Left cardiac atrium (tissue), 4 donors: ENCODE measurements at regions not wholly inside any gene's neighbourhood (a gene's known extent, or its start where the extent isn't known, plus 50 kb on each side); places are given as distances from the start of the nearest gene placed in this dataset.
"Not testable (repeated sequence)": the region's sequence is repeated elsewhere in the genome, so short reads cannot be mapped to it uniquely, and the experiment has no call there.

Source experiments
- ATAC-seq, 2 donors: fragments of 200-7000 bp; cut with Tn5 transposase; one replicate each; pipeline ENCODE4 v1.9.1; 2020; ENCODE audit warnings: mild to moderate bottlenecking in 2 of 2, moderate library complexity in 2 of 2
- DNase-seq: peaks from one replicate; pipeline ENCODE4 v3.0.0-alpha.2; 2020
- intact Hi-C, 2 donors: fragments of 100-400 bp; cut with DNase I; formaldehyde crosslinking; loops; one replicate each; pipeline versions ENCODE4 v1.14.1 to v1.15.1; 2022 to 2023
- donor health status: DM: no; HTN: yes; CAD: no.
- donor health status: DM: no; HTN: yes; CAD: no; lungs with severe emphysema.
- donor health status: DM: yes; HTN: yes; CAD: no.
- donor health status: Dilated cardiomyopathy.

GRCh38 chr9:88596376-88596775, 61.4 kb downstream of the NXNL2 start:
- intact Hi-C loops: loop anchor here in 1 of 2 donors (10.0 kb wide), 1 partner anchor 678 kb away; no protein-coding TSS in a partner anchor
- ATAC-seq (no peak), DNase-seq (no peak)

GRCh38 chr9:88604836-88605511, 70.0 kb downstream of the NXNL2 start:
- no peak for DNase-seq
- intact Hi-C loops: no loop called here
- peak in 1 of 2 donors; percentile 18 for ATAC-seq

- intact Hi-C loops: no loop called here
- DNase-seq: no peak
- ATAC-seq: peak; percentile 64 to 86
These were observed 70.8 kb downstream of the NXNL2 start for GRCh38 chr9:88605512-88606362.

GRCh38 chr9:88614359-88614758, 79.4 kb downstream of the NXNL2 start:
- intact Hi-C loops: no loop called here
- DNase-seq (no peak), ATAC-seq (no peak)

- intact Hi-C loops: no loop called here
- no peak for ATAC-seq
- no peak for DNase-seq
These were observed 88.7 kb downstream of the NXNL2 start for GRCh38 chr9:88623698-88624097.

- no peak for ATAC-seq
These were observed 93.1 kb downstream of the NXNL2 start for GRCh38 chr9:88628114-88628513.

GRCh38 chr9:88628811-88629210, 93.8 kb downstream of the NXNL2 start:
- no peak for DNase-seq
- no peak for ATAC-seq
- intact Hi-C loops: no loop called here

More at GRCh38 chr9:88628114-88628513, 93.1 kb downstream of the NXNL2 start:
- no peak for DNase-seq
- intact Hi-C loops: no loop called here

- intact Hi-C loops, ATAC-seq, DNase-seq: not testable (repeated sequence)
These were observed 95.6 kb downstream of the NXNL2 start for GRCh38 chr9:88630574-88630973.

GRCh38 chr9:88635151-88635550, 100.2 kb downstream of the NXNL2 start:
- DNase-seq (no peak), ATAC-seq (no peak)
- intact Hi-C loops: no loop called here

GRCh38 chr9:88641456-88642240, 106.7 kb downstream of the NXNL2 start:
- intact Hi-C loops: no loop called here
- DNase-seq (no peak), ATAC-seq (no peak)

- no peak for ATAC-seq
- intact Hi-C loops: no loop called here
- DNase-seq: no peak
These were observed 107.4 kb downstream of the NXNL2 start for GRCh38 chr9:88642336-88642735.

GRCh38 chr9:88643931-88644330, 109.0 kb downstream of the NXNL2 start:
- intact Hi-C loops: no loop called here

GRCh38 chr9:88645172-88645878, 110.3 kb downstream of the NXNL2 start:
- ATAC-seq (peak in 1 of 2 donors; percentile 29), DNase-seq (no peak)
- intact Hi-C loops: no loop called here

More at GRCh38 chr9:88643931-88644330, 109.0 kb downstream of the NXNL2 start:
- DNase-seq (no peak), ATAC-seq (no peak)

GRCh38 chr9:88645879-88646199, 110.9 kb downstream of the NXNL2 start:
- ATAC-seq (peak in 1 of 2 donors; percentile 14), DNase-seq (no peak)
- intact Hi-C loops: no loop called here

GRCh38 chr9:88646539-88647300, 111.7 kb downstream of the NXNL2 start:
- DNase-seq (no peak), ATAC-seq (peak in 1 of 2 donors; percentile 41)
- intact Hi-C loops: no loop called here

GRCh38 chr9:88651682-88652633, 117.0 kb downstream of the NXNL2 start:
- ATAC-seq (peak; percentile 97 to 98), DNase-seq (peak; percentile 86)
- intact Hi-C loops: no loop called here

- DNase-seq (no peak), ATAC-seq (no peak)
- intact Hi-C loops: no loop called here
These were observed 117.9 kb downstream of the NXNL2 start for GRCh38 chr9:88652876-88653275.
